Renal pelvis (tissue), 1 donor: ENCODE measurements at regions not wholly inside any gene's neighbourhood (a gene's known extent, or its start where the extent isn't known, plus 50 kb on each side); places are given as distances from the start of the nearest gene placed in this dataset.
"Not testable (repeated sequence)": the region's sequence is repeated elsewhere in the genome, so short reads cannot be mapped to it uniquely, and the experiment has no call there.

Source experiments
- DNase-seq: peaks from one replicate; pipeline ENCODE4 v3.0.0-alpha.2; 2013

DNA sequence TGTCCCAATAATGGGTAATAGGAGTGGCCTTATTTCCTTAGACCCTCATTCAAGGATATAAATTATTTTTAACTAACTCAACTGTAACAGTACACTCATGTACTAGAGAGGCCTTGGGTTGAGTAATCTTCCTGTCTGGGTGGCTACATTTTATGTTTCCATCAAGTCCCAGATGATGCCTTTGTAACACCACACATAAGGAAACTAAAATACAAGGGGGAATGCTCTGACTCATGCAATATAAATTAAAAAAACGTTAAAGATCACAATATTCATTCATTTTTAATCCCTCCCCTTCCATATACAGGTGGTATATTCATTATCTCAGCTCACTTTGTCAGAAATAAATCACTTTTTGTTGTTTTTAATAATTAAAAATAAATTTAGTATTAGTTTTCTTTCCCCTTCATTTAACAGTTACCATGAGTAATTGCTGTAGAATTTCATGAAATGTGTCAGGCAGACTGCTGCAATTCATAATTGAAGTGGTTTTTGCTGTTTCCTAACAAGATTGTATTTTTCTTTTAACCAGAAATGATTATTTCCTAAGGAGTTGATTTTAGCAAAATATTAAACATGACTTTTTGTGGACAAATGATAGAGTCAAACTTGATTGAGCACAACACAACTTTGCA, 1403.6 kb downstream of the SUCLG1 start:
- peak; percentile 37 for DNase-seq

DNA sequence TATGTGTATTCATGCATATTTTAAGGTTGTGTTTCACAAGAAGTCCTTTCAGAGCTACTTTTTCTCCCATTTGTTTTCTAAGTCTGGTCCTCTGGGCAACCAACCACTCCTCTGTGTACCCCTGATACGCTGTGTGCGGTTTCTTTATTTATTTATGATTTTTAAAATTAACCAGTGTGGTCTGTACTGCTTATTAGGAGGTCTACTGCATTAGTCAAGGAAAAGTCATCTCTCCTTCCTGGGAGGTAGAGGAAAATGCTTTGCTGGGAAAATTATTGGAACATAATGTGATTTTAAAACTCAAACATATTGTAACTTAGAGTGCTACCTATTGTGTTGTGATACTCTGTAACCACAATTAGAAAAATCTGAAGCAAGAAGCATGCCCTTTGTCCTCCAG, 1404.3 kb downstream of the SUCLG1 start:
- no peak for DNase-seq

DNA sequence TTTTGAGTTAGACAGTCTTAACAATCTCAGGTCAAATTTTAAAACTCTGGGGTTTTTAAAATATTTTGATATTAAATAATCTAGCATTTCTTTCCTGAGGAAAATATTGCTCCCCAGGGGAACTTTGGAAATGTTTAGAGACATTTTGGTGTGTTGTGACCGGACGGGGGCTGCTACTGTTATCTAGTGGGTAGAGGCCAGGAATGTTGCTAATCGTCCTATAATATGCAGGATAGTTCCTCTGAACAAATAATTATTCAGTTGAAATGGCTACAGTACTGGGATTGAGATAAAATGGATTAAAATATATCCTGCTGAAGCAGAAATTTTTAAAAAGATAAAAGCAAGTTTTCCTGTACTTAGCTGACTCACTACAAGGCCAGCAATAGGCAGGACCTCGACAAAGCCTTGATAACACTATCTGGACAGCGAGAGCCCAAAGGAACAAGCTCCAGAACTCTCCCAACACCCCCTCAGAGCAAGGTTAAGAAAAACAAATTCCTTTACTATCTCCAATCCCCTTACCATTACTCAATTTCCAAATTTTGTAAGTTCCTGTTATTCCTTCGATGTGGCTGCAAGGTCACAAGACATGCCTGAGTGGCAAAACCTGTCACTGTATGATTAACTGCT, 1407.4 kb downstream of the SUCLG1 start:
- DNase-seq: no peak

- no peak for DNase-seq
Observed at GRCh38 chr2:83042053-83042452, 1417.0 kb downstream of the SUCLG1 start.

GRCh38 chr2:83022631-83023210, 1436.4 kb downstream of the SUCLG1 start:
- no peak for DNase-seq

- DNase-seq: no peak
Observed at GRCh38 chr2:83017366-83018090, 1441.6 kb downstream of the SUCLG1 start.

- no peak for DNase-seq
Observed at GRCh38 chr2:83016343-83017110, 1442.6 kb downstream of the SUCLG1 start.

GRCh38 chr2:83015900-83016299, 1443.2 kb downstream of the SUCLG1 start:
- DNase-seq: no peak

DNA sequence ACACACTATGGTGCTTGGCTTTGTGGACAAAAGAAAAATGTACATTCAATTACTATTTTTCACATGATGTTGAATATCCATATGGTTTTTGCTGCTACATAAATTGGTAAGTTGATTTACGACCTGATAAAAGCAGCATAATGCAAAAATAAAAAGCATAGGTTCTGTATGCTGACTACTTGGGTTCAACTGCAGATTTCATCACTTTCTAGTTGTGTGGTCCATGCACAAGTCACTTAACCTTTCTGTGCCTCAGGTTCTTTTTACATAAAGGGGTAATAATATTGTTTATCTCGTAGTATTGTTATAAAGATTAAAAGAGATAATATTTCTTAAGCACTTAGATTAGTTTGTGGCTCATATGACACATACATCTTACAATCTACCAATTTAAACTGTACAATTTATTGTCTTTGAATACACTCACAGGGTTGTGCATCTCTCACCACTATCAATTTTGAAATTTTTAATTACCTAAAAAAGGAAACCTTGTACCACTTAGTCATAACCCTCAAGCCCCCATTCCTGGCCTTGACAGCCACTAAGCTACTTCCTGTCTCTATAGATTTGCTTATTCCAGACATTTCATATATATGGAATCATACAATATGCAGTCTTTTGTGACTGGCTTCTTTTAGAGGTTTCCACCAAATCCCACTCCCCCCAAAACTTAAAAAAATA, 1443.9 kb downstream of the SUCLG1 start:
- DNase-seq: no peak

DNA sequence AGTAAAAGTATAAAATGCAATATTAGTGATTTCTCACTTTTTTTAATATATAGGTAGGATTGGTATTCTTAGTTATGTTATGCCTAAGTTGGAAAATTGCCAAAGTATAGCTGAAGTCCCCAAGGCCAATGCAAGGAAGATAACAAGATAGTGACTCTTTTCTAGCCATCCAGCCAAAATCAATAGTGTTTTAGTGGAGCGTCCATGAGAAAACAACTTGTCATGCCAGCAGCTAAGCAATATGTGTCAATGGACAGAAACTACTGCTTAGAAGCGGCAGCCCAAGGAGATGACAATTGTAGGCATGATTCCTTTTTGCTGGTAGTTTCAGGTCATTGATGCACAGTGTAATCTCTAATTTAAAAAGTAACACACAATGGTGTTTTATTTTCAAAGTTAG, 1444.6 kb downstream of the SUCLG1 start:
- no peak for DNase-seq

DNA sequence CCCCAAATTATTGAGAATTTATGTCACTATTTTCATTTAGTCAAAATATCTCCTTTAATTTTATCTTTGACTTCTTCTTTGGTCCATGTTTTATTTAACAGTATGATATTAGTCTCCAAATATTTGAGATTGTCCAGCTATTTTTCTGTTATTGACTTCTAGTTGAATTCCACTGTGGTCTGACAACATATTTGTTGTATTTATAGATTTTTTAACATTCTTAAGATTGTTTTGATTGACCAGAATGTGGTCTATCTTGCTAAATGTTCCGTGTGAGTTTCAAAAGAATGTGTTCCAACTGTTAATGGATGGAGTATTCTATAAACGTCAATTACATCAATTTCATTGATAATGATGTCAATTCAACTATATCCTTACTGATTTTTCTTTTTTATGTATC, 1452.1 kb downstream of the SUCLG1 start:
- DNase-seq: no peak

DNA sequence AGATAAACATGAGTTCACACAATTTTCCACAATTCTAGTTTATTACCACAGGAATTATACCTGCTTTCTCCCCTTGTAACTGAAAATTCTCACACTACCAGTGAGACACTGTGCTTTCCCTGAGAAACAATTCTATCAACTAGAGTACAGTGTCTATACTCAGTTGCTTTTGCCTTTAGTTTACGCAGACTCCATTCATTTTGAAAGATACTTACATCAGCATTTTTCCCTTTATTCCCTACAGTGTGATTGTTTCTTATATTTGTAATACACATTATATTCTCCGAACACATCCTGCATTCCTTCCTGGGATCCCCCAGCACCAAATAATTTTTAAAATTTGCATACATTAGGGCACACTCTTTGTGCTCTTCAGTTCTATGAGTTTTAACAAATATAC, 1455.5 kb downstream of the SUCLG1 start:
- no peak for DNase-seq

GRCh38 chr2:83002706-83003105, 1456.4 kb downstream of the SUCLG1 start:
- DNase-seq: peak; percentile 38

DNA sequence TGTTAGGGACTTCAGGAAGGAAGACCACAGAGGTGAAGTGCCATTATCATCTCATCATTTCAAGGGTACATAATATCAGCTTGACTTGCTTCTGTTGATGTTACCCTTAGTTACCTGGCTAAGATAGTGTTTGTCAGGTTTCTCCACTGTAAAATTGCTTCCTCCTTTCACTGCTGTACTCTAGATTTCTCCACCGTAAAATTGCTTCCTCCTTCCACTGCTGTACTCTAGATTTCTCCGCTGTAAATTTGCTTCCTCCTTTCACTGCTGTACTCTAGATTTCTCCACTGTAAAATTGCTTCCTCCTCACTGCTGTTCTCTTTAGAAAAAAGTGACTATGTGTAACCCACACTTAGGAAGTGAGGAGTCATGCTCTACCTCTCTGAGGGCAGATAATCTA, 1460.3 kb downstream of the SUCLG1 start:
- DNase-seq: no peak

DNA sequence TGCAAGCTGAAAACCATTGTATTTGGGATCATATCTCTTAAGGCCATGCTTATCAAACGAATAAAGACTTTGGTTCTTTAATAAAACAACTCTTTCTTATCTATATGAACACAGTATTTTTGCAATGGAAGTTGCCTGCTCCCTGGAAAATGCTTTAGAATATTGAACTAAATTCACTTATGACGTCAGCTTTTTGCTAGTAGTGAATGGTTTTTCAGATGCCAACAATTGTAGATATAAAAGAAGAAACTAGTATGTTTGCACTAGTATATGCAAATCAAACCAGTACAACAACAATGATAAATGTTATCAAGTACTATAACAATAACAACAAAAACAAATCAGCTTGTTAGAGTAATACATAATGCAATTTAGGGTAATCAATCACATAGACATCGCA, 1462.9 kb downstream of the SUCLG1 start:
- no peak for DNase-seq

DNA sequence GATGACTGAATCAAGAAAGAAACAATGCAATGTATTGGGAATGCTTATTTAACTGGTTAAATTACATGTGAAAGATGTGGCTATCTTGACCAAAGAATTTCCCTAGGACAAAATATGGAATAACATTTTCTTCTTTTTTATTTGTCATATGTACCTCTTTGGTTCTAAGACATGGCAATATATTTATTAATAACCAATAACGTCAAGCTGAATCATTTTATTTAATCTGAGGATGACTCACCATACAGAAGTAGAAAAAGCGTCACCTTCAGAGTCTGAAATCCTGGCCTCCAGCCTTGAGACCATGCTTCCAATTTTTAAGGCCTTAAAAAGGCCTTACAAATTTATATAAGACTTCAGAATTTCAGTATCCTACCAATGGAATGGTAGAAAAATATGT, 1464.9 kb downstream of the SUCLG1 start:
- DNase-seq: no peak

DNA sequence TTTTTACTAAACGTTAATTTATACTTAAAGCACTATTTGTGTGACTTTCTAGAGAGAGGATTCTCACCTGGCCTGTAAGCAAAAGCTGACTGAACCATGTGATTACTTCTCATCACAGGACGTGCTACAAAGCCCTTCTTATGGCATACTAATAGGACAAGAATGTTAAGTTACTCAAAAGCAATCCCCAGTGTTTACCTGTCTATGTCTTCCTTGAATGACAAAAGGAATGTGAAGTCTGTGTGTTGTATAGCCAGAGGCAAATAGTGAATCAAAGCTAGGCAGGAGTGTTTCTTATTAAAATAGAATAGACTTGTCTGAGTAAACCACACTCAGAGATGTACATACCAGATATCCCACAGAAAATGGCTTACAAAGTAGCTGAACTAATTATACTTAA, 1465.5 kb downstream of the SUCLG1 start:
- no peak for DNase-seq

GRCh38 chr2:82992968-82993367, 1466.1 kb downstream of the SUCLG1 start:
- no peak for DNase-seq

DNA sequence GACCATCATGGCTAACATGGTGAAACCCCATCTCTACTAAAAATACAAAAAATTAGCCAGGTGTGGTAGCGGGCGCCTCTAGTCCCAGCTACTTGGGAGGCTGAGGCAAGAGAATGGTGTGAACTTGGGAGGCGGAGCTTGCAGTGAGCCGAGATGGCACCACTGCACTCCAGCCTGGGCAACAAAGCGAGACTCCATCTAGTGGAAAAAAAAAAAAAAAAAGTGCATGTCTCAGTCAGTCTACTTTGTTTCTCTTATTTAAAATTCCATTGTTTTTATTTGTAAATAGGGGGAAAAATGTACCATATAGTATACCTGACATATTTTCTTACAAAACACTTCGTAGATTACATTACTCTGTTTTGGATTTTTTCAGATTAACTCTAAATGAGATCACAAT, 1471.4 kb downstream of the SUCLG1 start:
- not testable (repeated sequence) for DNase-seq

- no peak for DNase-seq
Observed at GRCh38 chr2:82986899-82987298, 1472.2 kb downstream of the SUCLG1 start.

- DNase-seq: no peak
Observed at GRCh38 chr2:82985572-82986197, 1473.4 kb downstream of the SUCLG1 start.
